GM19395 (cell line): ENCODE measurements at regions not wholly inside any gene's neighbourhood (a gene's known extent, or its start where the extent isn't known, plus 50 kb on each side); places are given as distances from the start of the nearest gene placed in this dataset.
"Not testable (repeated sequence)": the region's sequence is repeated elsewhere in the genome, so short reads cannot be mapped to it uniquely, and the experiment has no call there.

Source experiments
- ATAC-seq: cut with Tn5 transposase; IDR thresholded peaks from one replicate; pipeline ENCODE4 v1.9.1; 2021; ENCODE audit warnings: mild to moderate bottlenecking, moderate library complexity; ENCODE audit not compliant: unreplicated experiment

GRCh38 chr3:18988614-18989229 is 159.6 kb upstream of the KCNH8 start:
- no peak for ATAC-seq

GRCh38 chr3:18987862-18988447 is 160.4 kb upstream of the KCNH8 start:
- no peak for ATAC-seq

- ATAC-seq: no peak
Measured at GRCh38 chr3:18987070-18987469, 161.2 kb upstream of the KCNH8 start.

- no peak for ATAC-seq
Measured at GRCh38 chr3:18982920-18983319, 165.4 kb upstream of the KCNH8 start.

- ATAC-seq: not testable (repeated sequence)
Measured at GRCh38 chr3:18976102-18976501, 172.2 kb upstream of the KCNH8 start.

GRCh38 chr3:18968120-18968519 is 180.2 kb upstream of the KCNH8 start:
- ATAC-seq: no peak

- ATAC-seq: no peak
Measured at GRCh38 chr3:18965781-18966180, 182.5 kb upstream of the KCNH8 start.

- ATAC-seq: no peak
Measured at GRCh38 chr3:18964640-18965039, 183.7 kb upstream of the KCNH8 start.

- ATAC-seq: no peak
Measured at GRCh38 chr3:18951333-18951732, 197.0 kb upstream of the KCNH8 start.

- ATAC-seq: no peak
Measured at GRCh38 chr3:18946524-18946923, 201.8 kb upstream of the KCNH8 start.

GRCh38 chr3:18937574-18937973 is 210.7 kb upstream of the KCNH8 start:
- peak; percentile 91 for ATAC-seq

GRCh38 chr3:18919158-18919557 is 229.2 kb upstream of the KCNH8 start:
- no peak for ATAC-seq

GRCh38 chr3:18917923-18918322 is 230.4 kb upstream of the KCNH8 start:
- ATAC-seq: no peak

GRCh38 chr3:18902081-18902793 is 246.1 kb upstream of the KCNH8 start:
- ATAC-seq: no peak

- no peak for ATAC-seq
Measured at GRCh38 chr3:18901571-18901970, 246.7 kb upstream of the KCNH8 start.

GRCh38 chr3:18900994-18901393 is 247.3 kb upstream of the KCNH8 start:
- peak; percentile 90 for ATAC-seq

GRCh38 chr3:18898911-18899310 is 249.4 kb upstream of the KCNH8 start:
- ATAC-seq: no peak

GRCh38 chr3:18892756-18893155 is 255.6 kb upstream of the KCNH8 start:
- ATAC-seq: no peak

GRCh38 chr3:18892047-18892446 is 256.3 kb upstream of the KCNH8 start:
- no peak for ATAC-seq

- ATAC-seq: no peak
Measured at GRCh38 chr3:18891641-18892040, 256.7 kb upstream of the KCNH8 start.

GRCh38 chr3:18890449-18890848 is 257.9 kb upstream of the KCNH8 start:
- no peak for ATAC-seq

- ATAC-seq: no peak
Measured at GRCh38 chr3:18888819-18889218, 259.5 kb upstream of the KCNH8 start.
